A673 (cell line): ENCODE measurements at regions not wholly inside any gene's neighbourhood (a gene's known extent, or its start where the extent isn't known, plus 50 kb on each side); places are given as distances from the start of the nearest gene placed in this dataset.

ENCODE experiments used
- CTCF ChIP-seq: fragments of 300-800, 200-600 bp; sonication (generic); conservative IDR thresholded peaks from 2 replicates; pipeline ENCODE4 v1.5.1; 2017; ENCODE audit warnings: low read depth, mild to moderate bottlenecking, antibody characterized with exemption, low read length, moderate library complexity, mixed read lengths
- EZH2 ChIP-seq: fragments of 200-600 bp; sonication (generic); IDR thresholded peaks from 2 replicates; pipeline ENCODE4 v1.6.1; 2017; ENCODE audit warnings: borderline replicate concordance, low read depth, mild to moderate bottlenecking, mixed read lengths, antibody characterized with exemption, low read length; ENCODE audit not compliant: poor library complexity, severe bottlenecking

- TF ChIP-seq EZH2 (no peak), CTCF (no peak)
Observed at GRCh38 chr3:154662851-154663250, 232.9 kb upstream of the GPR149 start.
